H9 (cell line): ENCODE measurements at regions not wholly inside any gene's neighbourhood (a gene's known extent, or its start where the extent isn't known, plus 50 kb on each side); places are given as distances from the start of the nearest gene placed in this dataset.
A peak's percentile ranks its signal among the peaks of the same experiment; 100 is the strongest.

ENCODE experiments used
- DNase-seq: peaks from one replicate; pipeline ENCODE4 v3.0.0-alpha.2; 2017
- H2AFZ ChIP-seq: one replicate; pipeline ENCODE4 v1.6.1; 2013; ENCODE audit warnings: mild to moderate bottlenecking, low read length, control low read depth, moderate library complexity
- H2AK5ac ChIP-seq: 2 replicates; pipeline ENCODE4 v1.6.1; 2013; ENCODE audit warnings: low read length, control low read depth, mixed read lengths; ENCODE audit not compliant: insufficient read length
- H2BK120ac ChIP-seq: one replicate; pipeline ENCODE4 v1.6.1; 2013; ENCODE audit warnings: low read depth, mild to moderate bottlenecking, low read length, control low read depth, inconsistent platforms; ENCODE audit not compliant: poor library complexity, severe bottlenecking
- H2BK12ac ChIP-seq: 2 replicates; pipeline ENCODE4 v1.6.1; 2013; ENCODE audit warnings: low read length, control low read depth, mixed read lengths, low read depth; ENCODE audit not compliant: insufficient read length
- H2BK15ac ChIP-seq: 2 replicates; pipeline ENCODE4 v1.6.1; 2013; ENCODE audit warnings: low read depth, low read length, control low read depth
- H2BK20ac ChIP-seq: one replicate; pipeline ENCODE4 v1.6.1; 2013; ENCODE audit warnings: low read depth, mild to moderate bottlenecking, low read length, control low read depth, inconsistent platforms; ENCODE audit not compliant: poor library complexity, severe bottlenecking
- H2BK5ac ChIP-seq: 2 replicates; pipeline ENCODE4 v1.6.1; 2013; ENCODE audit warnings: low read length, control low read depth, mixed read lengths; ENCODE audit not compliant: insufficient read length
- H3K14ac ChIP-seq: 2 replicates; pipeline ENCODE4 v1.6.1; 2013; ENCODE audit warnings: low read length, control low read depth; ENCODE audit not compliant: insufficient read depth
- H3K18ac ChIP-seq: 2 replicates; pipeline ENCODE4 v1.6.1; 2013; ENCODE audit warnings: low read depth, mild to moderate bottlenecking, mixed read lengths, low read length, control low read depth; ENCODE audit not compliant: insufficient read length
- H3K23ac ChIP-seq: 2 replicates; pipeline ENCODE4 v1.6.1; 2013; ENCODE audit warnings: low read length, control low read depth, mixed read lengths, low read depth; ENCODE audit not compliant: insufficient read length
- H3K23me2 ChIP-seq: 2 replicates; pipeline ENCODE4 v1.6.1; 2013; ENCODE audit warnings: low read depth, mild to moderate bottlenecking, mixed read lengths, low read length, control low read depth; ENCODE audit not compliant: insufficient read length, poor library complexity, severe bottlenecking
- H3K27ac ChIP-seq: 2 replicates; pipeline ENCODE4 v1.5.1; 2013; ENCODE audit warnings: low read length, control low read depth, mixed read lengths, low read depth; ENCODE audit not compliant: insufficient read length
- H3K27me3 ChIP-seq: 2 replicates; pipeline ENCODE4 v1.6.1; 2013; ENCODE audit warnings: low read length, control low read depth, inconsistent platforms; ENCODE audit not compliant: insufficient read depth
- H3K4ac ChIP-seq: 2 replicates; pipeline ENCODE4 v1.6.1; 2013; ENCODE audit warnings: low read depth, mild to moderate bottlenecking, control low read depth, inconsistent platforms, low read length, moderate library complexity
- H3K4me1 ChIP-seq: 2 replicates; pipeline ENCODE4 v1.6.1; 2013; ENCODE audit warnings: low read length, control low read depth, inconsistent platforms; ENCODE audit not compliant: insufficient read depth
- H3K4me2 ChIP-seq: 2 replicates; pipeline ENCODE4 v1.6.1; 2013; ENCODE audit warnings: low read length, control low read depth, mixed read lengths; ENCODE audit not compliant: insufficient read length, insufficient read depth
- H3K56ac ChIP-seq: 2 replicates; pipeline ENCODE4 v1.6.1; 2013; ENCODE audit warnings: low read depth, mild to moderate bottlenecking, mixed read lengths, low read length, control low read depth; ENCODE audit not compliant: insufficient read length
- H3K79me1 ChIP-seq: 2 replicates; pipeline ENCODE4 v1.6.1; 2013; ENCODE audit warnings: low read depth, mild to moderate bottlenecking, moderate library complexity, low read length, control low read depth, inconsistent platforms; ENCODE audit not compliant: insufficient read depth, poor library complexity, severe bottlenecking
- H3K79me2 ChIP-seq: 2 replicates; pipeline ENCODE4 v1.6.1; 2013; ENCODE audit warnings: low read length, control low read depth, inconsistent platforms; ENCODE audit not compliant: insufficient read depth
- H3K9ac ChIP-seq: 2 replicates; pipeline ENCODE4 v1.6.1; 2013; ENCODE audit warnings: low read length, control low read depth, mixed read lengths; ENCODE audit not compliant: insufficient read length; ENCODE audit errors: extremely low read depth
- H3K9me3 ChIP-seq: one replicate; pipeline ENCODE4 v1.6.1; 2013; ENCODE audit warnings: low read depth, low read length, inconsistent platforms; ENCODE audit not compliant: control insufficient read depth
- H3T11ph ChIP-seq: one replicate; pipeline ENCODE4 v1.6.1; 2013; ENCODE audit warnings: mild to moderate bottlenecking, low read length, control low read depth, inconsistent platforms
- H4K20me1 ChIP-seq: one replicate; pipeline ENCODE4 v1.6.1; 2013; ENCODE audit not compliant: control insufficient read depth, insufficient read length, insufficient read depth
- H4K5ac ChIP-seq: 2 replicates; pipeline ENCODE4 v1.6.1; 2013; ENCODE audit warnings: low read depth, mild to moderate bottlenecking, mixed read lengths, low read length, control low read depth; ENCODE audit not compliant: insufficient read length
- H4K8ac ChIP-seq: replicated peaks from 2 replicates; pipeline ENCODE4 v1.6.1; 2013; ENCODE audit warnings: low read length, control low read depth, mixed read lengths, low read depth; ENCODE audit not compliant: insufficient read length
- H4K91ac ChIP-seq: 2 replicates; pipeline ENCODE4 v1.6.1; 2013; ENCODE audit warnings: low read depth, mild to moderate bottlenecking, moderate library complexity, mixed read lengths, low read length, control low read depth; ENCODE audit not compliant: insufficient read length
- H3K27ac Mint-ChIP-seq, 3 experiments: 2 replicates in 2 of 3; 3 replicates in 1 of 3; pipeline ENCODE4 v1.8.0; 2020 to 2021; ENCODE audit warnings: mixed read lengths in 3 of 3, mild to moderate bottlenecking in 1 of 3, moderate library complexity in 1 of 3
- H3K27me3 Mint-ChIP-seq: 2 replicates; pipeline ENCODE4 v1.8.0; 2021; ENCODE audit warnings: low read depth, mild to moderate bottlenecking, moderate library complexity, mixed read lengths
- H3K36me3 Mint-ChIP-seq, 3 experiments: 2 replicates in 2 of 3; 3 replicates in 1 of 3; pipeline ENCODE4 v1.8.0; 2020 to 2021; ENCODE audit warnings: low read depth in 3 of 3, mixed read lengths in 3 of 3; ENCODE audit not compliant: insufficient read depth in 1 of 3
- H3K4me1 Mint-ChIP-seq, 2 experiments: 2 replicates each; pipeline ENCODE4 v1.8.0; 2020; ENCODE audit warnings: mixed read lengths in 2 of 2
- H3K4me3 Mint-ChIP-seq, 2 experiments: 2 replicates in 1 of 2; 3 replicates in 1 of 2; pipeline ENCODE4 v1.8.0; 2020 to 2021; ENCODE audit warnings: mild to moderate bottlenecking in 2 of 2, mixed read lengths in 2 of 2, moderate library complexity in 1 of 2
- H3K9me3 Mint-ChIP-seq, 2 experiments: 2 replicates in 1 of 2; 3 replicates in 1 of 2; pipeline ENCODE4 v1.8.0; 2020; ENCODE audit warnings: mild to moderate bottlenecking in 2 of 2, mixed read lengths in 2 of 2, moderate library complexity in 1 of 2
- CTCF ChIP-seq: fragments of 200-600 bp; sonication (generic); conservative IDR thresholded peaks from 3 replicates; pipeline ENCODE4 v1.8.0; 2021; ENCODE audit warnings: antibody characterized with exemption, mild to moderate bottlenecking
- WGBS: extraction: QIAGEN DNeasy Blood & Tissue Kit; methylation state at CpG from one replicate; pipeline ENCODE4 v1.1.7; 2013; ENCODE audit warnings: missing lambda C conversion rate, low lambda C conversion rate, mixed read lengths; ENCODE audit not compliant: insufficient read length; ENCODE audit errors: extremely low coverage; 5-methylcytosine and 5-hydroxymethylcytosine counted together

- no peaks in the 10 kb centered on the region for H3K27me3 ChIP-seq
- peak; percentile 20 for DNase-seq
- no peak overlapping the region for H2BK120ac ChIP-seq
- H4K5ac ChIP-seq = no peak overlapping the region
- H3K14ac ChIP-seq = no peak overlapping the region
- no peaks in the 10 kb centered on the region for H3K23me2 ChIP-seq
- H3K27ac Mint-ChIP-seq = no peak overlapping the region
- H3K4ac ChIP-seq = no peak overlapping the region
- H3K79me1 ChIP-seq = no peaks in the 10 kb centered on the region
- H3K4me1 Mint-ChIP-seq = peaks cover 7 to 34% of the 10 kb centered on the region in 2 experiments
- H3T11ph ChIP-seq = no peak overlapping the region
- H3K9me3 Mint-ChIP-seq = no peaks in the 10 kb centered on the region
- no peak overlapping the region for H3K27ac ChIP-seq
- no peak overlapping the region for H4K8ac ChIP-seq
- no peak for TF ChIP-seq CTCF
- H2AK5ac ChIP-seq = no peak overlapping the region
- H3K23ac ChIP-seq = no peak overlapping the region
- H2BK15ac ChIP-seq = no peak overlapping the region
- H3K36me3 Mint-ChIP-seq = no peaks in the 10 kb centered on the region
- H3K56ac ChIP-seq = no peak overlapping the region
- H3K4me2 ChIP-seq = no peak overlapping the region
- H4K20me1 ChIP-seq = no peaks in the 10 kb centered on the region
- no peak overlapping the region for H2BK20ac ChIP-seq
- no peaks in the 10 kb centered on the region for H3K9me3 ChIP-seq
- H3K4me1 ChIP-seq = no peaks in the 10 kb centered on the region
- no CpG with 5 or more reads among the region's 23 CpGs for WGBS
- no peak overlapping the region for H2BK12ac ChIP-seq
- peaks cover 6% of the 10 kb centered on the region for H3K27me3 Mint-ChIP-seq
- H4K91ac ChIP-seq = no peak overlapping the region
- H3K79me2 ChIP-seq = no peaks in the 10 kb centered on the region
- H2AFZ ChIP-seq = no peak overlapping the region
- no peak overlapping the region for H2BK5ac ChIP-seq
- no peak overlapping the region for H3K18ac ChIP-seq
- H3K9ac ChIP-seq = no peak overlapping the region
- no peak overlapping the region; a peak in 1 of 5 replicates for H3K4me3 Mint-ChIP-seq
These were observed 326.9 kb upstream of the DIO3 start for GRCh38 chr14:101234244-101234937.
